NB4 (cell line): ENCODE measurements at regions not wholly inside any gene's neighbourhood (a gene's known extent, or its start where the extent isn't known, plus 50 kb on each side); places are given as distances from the start of the nearest gene placed in this dataset.

Experiments
- POLR2A ChIP-seq: IDR thresholded peaks from 2 replicates; pipeline ENCODE4 v1.6.1; 2011; ENCODE audit warnings: mild to moderate bottlenecking; ENCODE audit not compliant: insufficient read length; ENCODE audit errors: extremely low read depth
- TF ChIP-seq, protein P1 (sequence below): IDR thresholded peaks from one replicate; pipeline ENCODE4 v1.5.1; 2012; ENCODE audit warnings: low read depth, low read length

DNA sequence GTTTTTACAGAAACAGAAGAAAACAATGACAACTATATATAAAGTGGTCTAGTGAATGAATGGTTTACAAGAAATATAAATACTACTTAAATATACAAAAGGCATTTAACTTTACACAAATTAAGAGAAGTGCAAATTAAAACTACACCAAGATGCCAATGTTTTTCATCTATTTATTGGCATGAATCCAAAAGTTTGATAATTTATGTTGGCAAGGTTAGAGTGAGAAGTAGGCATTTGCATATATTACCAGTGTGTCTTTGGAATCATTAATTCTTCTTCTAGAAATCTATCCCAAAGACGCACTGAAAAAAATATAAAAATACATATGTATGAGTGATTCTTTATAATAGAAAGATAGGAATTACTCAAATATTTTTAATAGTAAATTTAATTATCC, 457.4 kb downstream of the MDFIC start:
- TF ChIP-seq, protein P1, sequence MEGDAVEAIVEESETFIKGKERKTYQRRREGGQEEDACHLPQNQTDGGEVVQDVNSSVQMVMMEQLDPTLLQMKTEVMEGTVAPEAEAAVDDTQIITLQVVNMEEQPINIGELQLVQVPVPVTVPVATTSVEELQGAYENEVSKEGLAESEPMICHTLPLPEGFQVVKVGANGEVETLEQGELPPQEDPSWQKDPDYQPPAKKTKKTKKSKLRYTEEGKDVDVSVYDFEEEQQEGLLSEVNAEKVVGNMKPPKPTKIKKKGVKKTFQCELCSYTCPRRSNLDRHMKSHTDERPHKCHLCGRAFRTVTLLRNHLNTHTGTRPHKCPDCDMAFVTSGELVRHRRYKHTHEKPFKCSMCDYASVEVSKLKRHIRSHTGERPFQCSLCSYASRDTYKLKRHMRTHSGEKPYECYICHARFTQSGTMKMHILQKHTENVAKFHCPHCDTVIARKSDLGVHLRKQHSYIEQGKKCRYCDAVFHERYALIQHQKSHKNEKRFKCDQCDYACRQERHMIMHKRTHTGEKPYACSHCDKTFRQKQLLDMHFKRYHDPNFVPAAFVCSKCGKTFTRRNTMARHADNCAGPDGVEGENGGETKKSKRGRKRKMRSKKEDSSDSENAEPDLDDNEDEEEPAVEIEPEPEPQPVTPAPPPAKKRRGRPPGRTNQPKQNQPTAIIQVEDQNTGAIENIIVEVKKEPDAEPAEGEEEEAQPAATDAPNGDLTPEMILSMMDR: no peak
- no peak for TF ChIP-seq POLR2A
